ENCODE measurements at regions not wholly inside any gene's neighbourhood (a gene's known extent, or its start where the extent isn't known, plus 50 kb on each side); places are given as distances from the start of the nearest gene placed in this dataset.

GRCh38 chr17:70855401-70856054 is 686.2 kb downstream of the KCNJ2 start:
- TF ChIP-seq CTCF (IDR thresholded peaks at IDR 0.05), result no peak
- Mint-ChIP-seq H3K9me3 (no peaks in the 10 kb centered on the region), H3K36me3 (ENCODE audit: low read depth) (no peaks in the 10 kb centered on the region), H3K4me3 (no peak overlapping the region), H3K27ac (no peak overlapping the region), H3K27me3 (no peaks in the 10 kb centered on the region), H3K4me1 (ENCODE audit: low read depth) (no peaks in the 10 kb centered on the region)
- ATAC-seq (no peak), DNase-seq (no peak)
- CTCF ChIA-PET, result no interaction called here
- POLR2A ChIA-PET, result no interaction called here
- intact Hi-C loops (cut with micrococcal nuclease), result no loop called here

GRCh38 chr17:70857351-70857750 is 688.0 kb downstream of the KCNJ2 start:
- no peaks in the 10 kb centered on the region for H3K27me3 Mint-ChIP-seq
- H3K4me3 Mint-ChIP-seq, result no peak overlapping the region
- no peak for TF ChIP-seq CTCF (IDR thresholded peaks at IDR 0.05)
- no peak overlapping the region for H3K27ac Mint-ChIP-seq
- POLR2A ChIA-PET, result interaction anchor here (0.7 kb wide), 1 partner anchor 38 kb away, joined by 3 read pairs; no protein-coding TSS in a partner anchor
- CTCF ChIA-PET, result no interaction called here
- no peaks in the 10 kb centered on the region for H3K4me1 Mint-ChIP-seq (ENCODE audit: low read depth)
- no peaks in the 10 kb centered on the region for H3K9me3 Mint-ChIP-seq
- ATAC-seq, result no peak
- no peaks in the 10 kb centered on the region for H3K36me3 Mint-ChIP-seq (ENCODE audit: low read depth)
- intact Hi-C loops (cut with micrococcal nuclease), result no loop called here
- no peak for DNase-seq

- DNase-seq (no peak), ATAC-seq (no peak)
- H3K4me3 Mint-ChIP-seq, result no peak overlapping the region
- no peaks in the 10 kb centered on the region for H3K27me3 Mint-ChIP-seq
- no peaks in the 10 kb centered on the region for H3K9me3 Mint-ChIP-seq
- CTCF ChIA-PET, result no interaction called here
- TF ChIP-seq CTCF (IDR thresholded peaks at IDR 0.05), result no peak
- H3K4me1 Mint-ChIP-seq (ENCODE audit: low read depth), result no peaks in the 10 kb centered on the region
- POLR2A ChIA-PET, result no interaction called here
- H3K27ac Mint-ChIP-seq, result no peak overlapping the region
- H3K36me3 Mint-ChIP-seq (ENCODE audit: low read depth), result no peaks in the 10 kb centered on the region
- intact Hi-C loops (cut with micrococcal nuclease), result no loop called here
Measured at GRCh38 chr17:70859829-70860228, 690.5 kb downstream of the KCNJ2 start.

- DNase-seq, result no peak
- H3K27me3 Mint-ChIP-seq, result no peaks in the 10 kb centered on the region
- TF ChIP-seq CTCF (IDR thresholded peaks at IDR 0.05), result no peak
- POLR2A ChIA-PET, result no interaction called here
- ATAC-seq, result no peak
- H3K4me1 Mint-ChIP-seq (ENCODE audit: low read depth), result no peaks in the 10 kb centered on the region
- no peaks in the 10 kb centered on the region for H3K36me3 Mint-ChIP-seq (ENCODE audit: low read depth)
- intact Hi-C loops (cut with micrococcal nuclease), result no loop called here
- CTCF ChIA-PET, result interaction anchor here (0.9 kb wide), 1 partner anchor 11 kb away, joined by 3 read pairs; no protein-coding TSS in a partner anchor
- H3K9me3 Mint-ChIP-seq, result no peaks in the 10 kb centered on the region
- H3K4me3 Mint-ChIP-seq, result no peak overlapping the region
- H3K27ac Mint-ChIP-seq, result no peak overlapping the region
Measured at GRCh38 chr17:70862295-70862694, 693.0 kb downstream of the KCNJ2 start.

GRCh38 chr17:70863436-70864248 is 694.3 kb downstream of the KCNJ2 start:
- no peak for TF ChIP-seq CTCF (IDR thresholded peaks at IDR 0.05)
- intact Hi-C loops (cut with micrococcal nuclease), result no loop called here
- H3K4me1 Mint-ChIP-seq (ENCODE audit: low read depth), result no peaks in the 10 kb centered on the region
- H3K27ac Mint-ChIP-seq, result no peak overlapping the region
- DNase-seq, result no peak
- no peaks in the 10 kb centered on the region for H3K27me3 Mint-ChIP-seq
- ChIA-PET CTCF (no interaction called here), POLR2A (no interaction called here)
- H3K4me3 Mint-ChIP-seq, result no peak overlapping the region
- no peaks in the 10 kb centered on the region for H3K36me3 Mint-ChIP-seq (ENCODE audit: low read depth)
- H3K9me3 Mint-ChIP-seq, result no peaks in the 10 kb centered on the region
- ATAC-seq, result no peak

All from activated CD8-positive, alpha-beta T cell treated with anti-CD3 and anti-CD28 coated beads for 36 hours (primary cell).